GM12878 (cell line): ENCODE measurements at regions not wholly inside any gene's neighbourhood (a gene's known extent, or its start where the extent isn't known, plus 50 kb on each side); places are given as distances from the start of the nearest gene placed in this dataset.

ENCODE experiments used
- ATAC-seq: fragments of 200-7000 bp; cut with Tn5 transposase; 3 replicates; pipeline ENCODE4 v1.9.1; 2020; ENCODE audit warnings: mild to moderate bottlenecking, moderate library complexity
- BruUV-seq: library from RNA; stranded (reverse); fragments of 400-500 nt; replicated peaks from 2 replicates; lab custom pipeline; 2021; lab: Mats Ljungman, UMichigan
- CTCF ChIA-PET: fragments of 300-600 bp; sonication (Branson Sonifier 250); formaldehyde crosslinking; extraction: SDS; loops from one replicate; lab custom pipeline; 2021; ENCODE audit warnings: inconsistent platforms; lab: Yijun Ruan, JAX
- POLR2A ChIA-PET: fragments of 350-600 bp; formaldehyde crosslinking; extraction: SDS; loops from one replicate; lab custom pipeline; 2021; ENCODE audit warnings: inconsistent platforms; lab: Charles Lee
- RAD21 ChIA-PET: fragments of 300-600 bp; sonication (Branson Sonifier 250); formaldehyde crosslinking; loops from one replicate; lab custom pipeline; 2023; ENCODE audit warnings: antibody characterized with exemption; ENCODE audit not compliant: unreplicated experiment; lab: Charles Lee
- SMC1A ChIA-PET: fragments of 300-600 bp; sonication (Branson Sonifier 250); formaldehyde crosslinking; loops from one replicate; lab custom pipeline; 2023; ENCODE audit not compliant: unreplicated experiment, uncharacterized antibody; lab: Charles Lee
- DNase-seq: peaks from one replicate; pipeline ENCODE4 v3.0.0-alpha.2; 2011; ENCODE audit warnings: low read depth, low spot score
- FAIRE-seq: peaks from 3 replicates; lab custom pipeline; 2011; peaks lifted over from hg19 to GRCh38; lab: Jason Lieb, UNC
- H2AFZ ChIP-seq: 2 replicates; pipeline ENCODE4 v1.6.0; 2011; ENCODE audit warnings: low read depth, low read length, control low read depth; ENCODE audit not compliant: control insufficient read depth
- H3K27ac ChIP-seq: 2 replicates; pipeline ENCODE4 v1.5.1; 2011; ENCODE audit warnings: control low read depth; ENCODE audit not compliant: control insufficient read depth, insufficient read depth
- H3K27me3 ChIP-seq, 2 experiments: replicated peaks in 1 of 2; 2 replicates each; pipeline versions ENCODE4 v1.6.0 to v1.6.1; 2011; ENCODE audit warnings: low read length in 1 of 2; ENCODE audit not compliant: control insufficient read depth in 2 of 2, insufficient read depth in 2 of 2
- H3K36me3 ChIP-seq, 2 experiments: 2 replicates each; pipeline ENCODE4 v1.5.1; 2011; ENCODE audit warnings: low read length in 1 of 2; ENCODE audit not compliant: control insufficient read depth in 2 of 2, insufficient read depth in 2 of 2
- H3K4me1 ChIP-seq: 2 replicates; pipeline ENCODE4 v1.6.1; 2011; ENCODE audit warnings: mild to moderate bottlenecking, low read length, moderate library complexity, mixed read lengths; ENCODE audit not compliant: control insufficient read depth, insufficient read depth
- H3K4me2 ChIP-seq: 2 replicates; pipeline ENCODE4 v1.6.0; 2011; ENCODE audit warnings: control low read depth; ENCODE audit not compliant: control insufficient read depth, insufficient read depth
- H3K4me3 ChIP-seq: fragments of 200-600 bp; sonication (generic); 2 replicates; pipeline ENCODE4 v1.5.1; 2016
- H3K79me2 ChIP-seq: 2 replicates; pipeline ENCODE4 v1.6.0; 2011; ENCODE audit warnings: low read length; ENCODE audit not compliant: control insufficient read depth, insufficient read depth
- H3K9ac ChIP-seq: 2 replicates; pipeline ENCODE4 v1.8.0; 2011; ENCODE audit warnings: low read length, control low read depth, mixed read lengths; ENCODE audit not compliant: control insufficient read depth, insufficient read depth
- H3K9me3 ChIP-seq: replicated peaks from 3 replicates; pipeline ENCODE4 v1.5.1; 2011; ENCODE audit warnings: mild to moderate bottlenecking, low read length; ENCODE audit not compliant: control insufficient read depth, insufficient read depth
- H4K20me1 ChIP-seq: 2 replicates; pipeline ENCODE4 v1.6.0; 2011; ENCODE audit not compliant: control insufficient read depth, insufficient read depth
- BCL11A ChIP-seq: IDR thresholded peaks from 2 replicates; pipeline ENCODE4 v1.6.1; 2011; ENCODE audit warnings: low read depth, low read length
- BRCA1 ChIP-seq: IDR thresholded peaks from 2 replicates; pipeline ENCODE4 v1.6.1; 2011; ENCODE audit warnings: low read depth, low read length, improper control_type of control experiment
- CEBPB ChIP-seq, 2 experiments: fragments of 150-350 bp in 1 of 2; IDR thresholded peaks; 2 replicates each; pipeline ENCODE4 v1.6.1; 2012 to 2014; ENCODE audit warnings: low read depth in 2 of 2, low read length in 2 of 2, borderline replicate concordance in 1 of 2, inconsistent platforms in 1 of 2
- ESRRA ChIP-seq: IDR thresholded peaks from 2 replicates; pipeline ENCODE4 v1.6.1; 2012; ENCODE audit warnings: mild to moderate bottlenecking, low read length, improper control_type of control experiment
- ETV6 ChIP-seq, 2 experiments: fragments of 450-650 bp in 1 of 2; IDR thresholded peaks in 1 of 2; conservative IDR thresholded peaks in 1 of 2; 2 replicates each; pipeline ENCODE4 v1.6.1; 2014; ENCODE audit warnings: antibody characterized with exemption in 1 of 2, borderline replicate concordance in 1 of 2, low read depth in 1 of 2, mild to moderate bottlenecking in 1 of 2, moderate library complexity in 1 of 2
- FOXM1 ChIP-seq: IDR thresholded peaks from 2 replicates; pipeline ENCODE4 v1.6.1; 2012; ENCODE audit warnings: low read depth, mild to moderate bottlenecking, inconsistent platforms, low read length, moderate library complexity
- IRF4 ChIP-seq: IDR thresholded peaks from 2 replicates; pipeline ENCODE4 v1.6.1; 2011; ENCODE audit warnings: low read depth, low read length
- MEF2B ChIP-seq: fragments of 450-650 bp; IDR thresholded peaks from 2 replicates; pipeline ENCODE4 v1.6.1; 2018; ENCODE audit warnings: mild to moderate bottlenecking, moderate library complexity; ENCODE audit not compliant: partially characterized antibody, poor library complexity, severe bottlenecking
- MYC ChIP-seq: IDR thresholded peaks from 2 replicates; pipeline ENCODE4 v1.6.1; 2011; ENCODE audit warnings: mild to moderate bottlenecking, low read length, moderate library complexity, inconsistent platforms; ENCODE audit not compliant: insufficient read depth, insufficient replicate concordance, insufficient read length, severe bottlenecking
- NBN ChIP-seq: fragments of 450-650 bp; IDR thresholded peaks from 2 replicates; pipeline ENCODE4 v1.6.1; 2016
- PML ChIP-seq: IDR thresholded peaks from 2 replicates; pipeline ENCODE4 v1.6.1; 2012; ENCODE audit warnings: low read length, inconsistent platforms
- POLR2AphosphoS5 ChIP-seq: IDR thresholded peaks from 2 replicates; pipeline ENCODE4 v1.6.1; 2011; ENCODE audit warnings: mild to moderate bottlenecking, low read length, inconsistent platforms
- RUNX3 ChIP-seq: IDR thresholded peaks from 2 replicates; pipeline ENCODE4 v1.6.1; 2012; ENCODE audit warnings: low read length, inconsistent platforms
- SMAD1 ChIP-seq: fragments of 450-650 bp; IDR thresholded peaks from 2 replicates; pipeline ENCODE4 v1.6.1; 2018; ENCODE audit warnings: mild to moderate bottlenecking, low read depth; ENCODE audit not compliant: partially characterized antibody
- SRF ChIP-seq, 2 experiments: IDR thresholded peaks; 2 replicates each; pipeline ENCODE4 v1.6.1; 2011; ENCODE audit warnings: low read depth in 2 of 2, low read length in 2 of 2, mild to moderate bottlenecking in 1 of 2, moderate library complexity in 1 of 2
- TCF7 ChIP-seq: IDR thresholded peaks from 2 replicates; pipeline ENCODE4 v1.6.1; 2014; ENCODE audit warnings: antibody characterized with exemption, borderline replicate concordance
- WGBS: methylation state at CpG from one replicate; pipeline ENCODE4 v1.1.6; 2016; ENCODE audit warnings: low lambda C conversion rate; ENCODE audit not compliant: insufficient replicate concordance, insufficient coverage; ENCODE audit errors: missing lambda C conversion rate; 5-methylcytosine and 5-hydroxymethylcytosine counted together
- in situ Hi-C: fragments of 300-500 bp; cut with MboI; formaldehyde crosslinking; loops from 9 replicates; pipeline ENCODE4 v1.14.3; 2018; ENCODE audit warnings: mixed read lengths
- intact Hi-C: fragments of 100-400 bp; cut with micrococcal nuclease; formaldehyde crosslinking; loops from one replicate; pipeline ENCODE4 v1.14.2; 2022; ENCODE audit not compliant: unreplicated experiment
- TF ChIP-seq, protein P1 (sequence below): fragments of 450-650 bp; IDR thresholded peaks from 2 replicates; pipeline ENCODE4 v1.6.1; 2017; ENCODE audit warnings: mild to moderate bottlenecking, low read depth, inconsistent platforms; ENCODE audit not compliant: poor library complexity, severe bottlenecking

DNA sequence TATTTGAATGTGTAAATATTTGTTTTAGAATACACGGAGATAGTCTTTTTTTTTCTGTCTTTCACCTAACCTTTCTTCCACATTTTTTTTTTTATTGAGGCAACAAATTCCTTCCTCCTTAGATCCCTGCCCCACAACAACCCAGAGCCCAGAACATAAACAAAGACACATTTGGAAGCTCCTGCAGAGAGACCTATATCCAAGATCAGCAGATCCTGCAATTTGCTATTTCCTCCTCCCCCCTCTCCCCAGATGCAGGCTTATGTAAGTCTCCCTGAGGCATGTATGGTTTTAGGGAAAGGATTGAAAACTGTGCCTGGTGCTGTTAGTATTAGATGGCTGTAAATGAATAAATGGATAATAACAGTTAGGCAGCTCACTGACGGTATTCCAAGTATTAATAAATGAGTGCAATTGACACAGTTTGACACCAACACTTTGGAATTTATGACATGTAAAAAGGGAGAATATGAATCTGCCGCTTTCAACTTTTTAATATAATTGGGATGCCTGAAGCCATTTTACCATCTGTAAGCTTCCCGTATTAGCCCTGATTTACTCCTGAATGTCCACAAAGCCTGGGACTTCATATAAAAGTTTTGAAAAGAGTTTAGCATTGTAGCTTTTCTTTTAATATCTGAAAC lies 608.3 kb upstream of the CITED2 start (continued):
- no peak for TF ChIP-seq SRF (IDR thresholded peaks at IDR 0.05; ENCODE audit: low read depth in 2 of 2, low read length in 2 of 2)
- no peak for TF ChIP-seq TCF7
- TF ChIP-seq, protein P1, sequence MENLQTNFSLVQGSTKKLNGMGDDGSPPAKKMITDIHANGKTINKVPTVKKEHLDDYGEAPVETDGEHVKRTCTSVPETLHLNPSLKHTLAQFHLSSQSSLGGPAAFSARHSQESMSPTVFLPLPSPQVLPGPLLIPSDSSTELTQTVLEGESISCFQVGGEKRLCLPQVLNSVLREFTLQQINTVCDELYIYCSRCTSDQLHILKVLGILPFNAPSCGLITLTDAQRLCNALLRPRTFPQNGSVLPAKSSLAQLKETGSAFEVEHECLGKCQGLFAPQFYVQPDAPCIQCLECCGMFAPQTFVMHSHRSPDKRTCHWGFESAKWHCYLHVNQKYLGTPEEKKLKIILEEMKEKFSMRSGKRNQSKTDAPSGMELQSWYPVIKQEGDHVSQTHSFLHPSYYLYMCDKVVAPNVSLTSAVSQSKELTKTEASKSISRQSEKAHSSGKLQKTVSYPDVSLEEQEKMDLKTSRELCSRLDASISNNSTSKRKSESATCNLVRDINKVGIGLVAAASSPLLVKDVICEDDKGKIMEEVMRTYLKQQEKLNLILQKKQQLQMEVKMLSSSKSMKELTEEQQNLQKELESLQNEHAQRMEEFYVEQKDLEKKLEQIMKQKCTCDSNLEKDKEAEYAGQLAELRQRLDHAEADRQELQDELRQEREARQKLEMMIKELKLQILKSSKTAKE, result no peak
- no peak for TF ChIP-seq CEBPB (IDR thresholded peaks at IDR 0.05; ENCODE audit: borderline replicate concordance in 1 of 2, low read depth in 2 of 2, low read length in 2 of 2)
- no peak for TF ChIP-seq MEF2B
- TF ChIP-seq SMAD1, result no peak
- TF ChIP-seq BCL11A, result no peak
- no peak for TF ChIP-seq ETV6 (conservative IDR thresholded peaks at IDR 0.05 in 1 of 2, IDR thresholded peaks at IDR 0.05 in 1 of 2; ENCODE audit: borderline replicate concordance in 1 of 2, low read depth in 1 of 2)
- TF ChIP-seq MYC, result no peak
- TF ChIP-seq NBN, result no peak
- TF ChIP-seq PML, result no peak

DNA sequence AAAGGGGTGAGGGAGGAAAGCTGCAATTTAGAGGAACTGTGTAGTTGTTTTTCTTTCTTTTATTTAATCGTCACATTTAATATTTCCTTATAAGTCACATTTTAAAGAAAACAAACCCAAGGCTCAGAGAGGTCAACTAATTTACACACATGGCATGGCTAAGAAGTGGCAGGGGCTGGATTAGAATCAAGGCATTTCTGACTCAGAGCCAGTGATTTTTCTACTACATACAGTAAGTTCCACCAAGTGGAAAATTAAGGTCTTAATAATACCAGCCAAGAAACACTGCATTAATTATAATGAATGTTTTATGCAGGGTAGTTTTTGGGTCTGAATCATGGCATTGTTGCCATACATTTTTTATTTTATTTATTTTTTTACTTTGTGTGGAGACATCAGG lies 607.7 kb upstream of the CITED2 start:
- ATAC-seq (no peak), DNase-seq (no peak), FAIRE-seq (no peak)
- Histone ChIP-seq H3K4me3 (no peak overlapping the region), H3K79me2 (no peaks in the 10 kb centered on the region), H4K20me1 (no peaks in the 10 kb centered on the region), H3K36me3 (no peaks in the 10 kb centered on the region), H3K4me2 (no peak overlapping the region), H3K27ac (no peak overlapping the region), H3K9ac (no peak overlapping the region), H2AFZ (no peak overlapping the region), H3K4me1 (no peaks in the 10 kb centered on the region), H3K9me3 (no peaks in the 10 kb centered on the region), H3K27me3 (no peaks in the 10 kb centered on the region)
- intact Hi-C loops (no loop called here), in situ Hi-C loops (no loop called here)
- ChIA-PET RAD21 (no interaction called here), CTCF (no interaction called here), SMC1A (interaction anchor here (0.6 kb wide), 1 partner anchor 764 kb away, joined by 3 read pairs; no protein-coding TSS in a partner anchor), POLR2A (no interaction called here)
- WGBS, result 0% methylated on average over 1 of the region's 1 CpG
- no peak for TF ChIP-seq POLR2AphosphoS5
- TF ChIP-seq RUNX3, result no peak
- no peak for TF ChIP-seq TCF7
- TF ChIP-seq IRF4, result no peak
- TF ChIP-seq ESRRA, result no peak
- no peak for TF ChIP-seq FOXM1
- TF ChIP-seq BRCA1, result no peak
- TF ChIP-seq MEF2B, result no peak
- BruUV-seq, result no TSS peak
